A549 (cell line): ENCODE measurements at regions not wholly inside any gene's neighbourhood (a gene's known extent, or its start where the extent isn't known, plus 50 kb on each side); places are given as distances from the start of the nearest gene placed in this dataset.

Source experiments
- ATAC-seq, 2 experiments: fragments of 200-7000 bp in 1 of 2; fragments of >200 bp in 1 of 2; cut with Nextera tagmentation in 1 of 2; cut with Tn5 transposase in 1 of 2; 3 replicates each; pipeline versions ENCODE4 v1.8.0 to v1.9.1; 2018 to 2020; ENCODE audit warnings: mild to moderate bottlenecking in 1 of 2, moderate library complexity in 1 of 2
- CTCF ChIA-PET: fragments of 300-600 bp; sonication (Branson Sonifier 250); formaldehyde crosslinking; extraction: SDS; loops from one replicate; lab custom pipeline; 2021; ENCODE audit warnings: antibody characterized with exemption, inconsistent platforms; lab: Yijun Ruan, JAX
- POLR2A ChIA-PET: fragments of 350-600 bp; formaldehyde crosslinking; extraction: SDS; loops from one replicate; lab custom pipeline; 2021; ENCODE audit warnings: antibody characterized with exemption, inconsistent platforms; lab: Yijun Ruan, JAX
- DNase-seq, 2 experiments: peaks; one replicate each; pipeline versions ENCODE4 v3.0.0 to v3.0.0-alpha.2; 2011 to 2016; ENCODE audit warnings: low read depth in 1 of 2, low spot score in 1 of 2
- FAIRE-seq: peaks from 2 replicates; lab custom pipeline; 2011; peaks lifted over from hg19 to GRCh38; lab: Jason Lieb, UNC
- H3K27ac ChIP-seq, 2 experiments: fragments of >200 bp; sonication (Bioruptor Twin); formaldehyde crosslinking; 3 replicates each; pipeline ENCODE4 v1.5.1; 2016 to 2017
- H3K4me1 ChIP-seq: fragments of >200 bp; sonication (Bioruptor Twin); formaldehyde crosslinking; 3 replicates; pipeline ENCODE4 v1.6.1; 2016
- H3K4me2 ChIP-seq: fragments of >200 bp; sonication (Bioruptor Twin); formaldehyde crosslinking; 3 replicates; pipeline ENCODE4 v1.6.1; 2016
- H3K4me3 ChIP-seq: fragments of >200 bp; sonication (Bioruptor Twin); formaldehyde crosslinking; 3 replicates; pipeline ENCODE4 v1.5.1; 2016
- H3K9me3 ChIP-seq: fragments of >200 bp; sonication (Bioruptor Twin); formaldehyde crosslinking; 3 replicates; pipeline ENCODE4 v1.6.1; 2016
- BCL3 ChIP-seq: fragments of >200 bp; sonication (Bioruptor Twin); formaldehyde crosslinking; IDR thresholded peaks from 3 replicates; pipeline ENCODE4 v1.6.1; 2016
- CBX2 ChIP-seq: fragments of 200-600 bp; sonication (generic); IDR thresholded peaks from 2 replicates; pipeline ENCODE4 v1.6.1; 2016; ENCODE audit warnings: low read depth, mild to moderate bottlenecking, borderline replicate concordance
- CBX8 ChIP-seq: fragments of 200-600 bp; sonication (generic); IDR thresholded peaks from 2 replicates; pipeline ENCODE4 v1.6.1; 2016
- CEBPB ChIP-seq, 2 experiments: fragments of >200 bp in 1 of 2; sonication (Bioruptor Twin) in 1 of 2; formaldehyde crosslinking in 1 of 2; IDR thresholded peaks; 2 replicates each; pipeline ENCODE4 v1.6.1; 2012 to 2016
- E2F6 ChIP-seq: IDR thresholded peaks from 2 replicates; pipeline ENCODE4 v1.6.1; 2012; ENCODE audit warnings: low read depth, borderline replicate concordance
- EHF ChIP-seq: fragments of 250-450 bp; sonication (Bioruptor Pico); IDR thresholded peaks from 2 replicates; pipeline ENCODE4 v1.5.0; 2020; ENCODE audit warnings: mild to moderate bottlenecking
- ELK1 ChIP-seq: fragments of 150-350 bp; IDR thresholded peaks from 2 replicates; pipeline ENCODE4 v1.6.1; 2014; ENCODE audit warnings: low read depth, mild to moderate bottlenecking, low read length
- ESRRA ChIP-seq: fragments of 150-350 bp; IDR thresholded peaks from 2 replicates; pipeline ENCODE4 v1.6.1; 2014; ENCODE audit warnings: mild to moderate bottlenecking, low read length, borderline replicate concordance
- FOXS1 ChIP-seq: fragments of 250-450 bp; sonication (Bioruptor Pico); IDR thresholded peaks from 2 replicates; pipeline ENCODE4 v1.5.0; 2020; ENCODE audit warnings: mild to moderate bottlenecking, moderate library complexity
- HDAC2 ChIP-seq: fragments of 200-600 bp; sonication (generic); IDR thresholded peaks from 2 replicates; pipeline ENCODE4 v1.6.1; 2016
- HES2 ChIP-seq: fragments of >200 bp; sonication (Bioruptor Twin); formaldehyde crosslinking; IDR thresholded peaks from 2 replicates; pipeline ENCODE4 v1.6.1; 2016
- HMGXB4 ChIP-seq: fragments of 250-450 bp; sonication (Bioruptor Pico); IDR thresholded peaks from 2 replicates; pipeline ENCODE4 v1.5.0; 2021; ENCODE audit warnings: mild to moderate bottlenecking, moderate library complexity, borderline replicate concordance
- MAFK ChIP-seq: fragments of 450-650 bp; IDR thresholded peaks from 2 replicates; pipeline ENCODE4 v1.6.1; 2014; ENCODE audit not compliant: partially characterized antibody
- NR3C1 ChIP-seq: fragments of >200 bp; sonication (Bioruptor Twin); formaldehyde crosslinking; IDR thresholded peaks from 3 replicates; pipeline ENCODE4 v1.6.1; 2017
- PBX3 ChIP-seq: IDR thresholded peaks from 2 replicates; pipeline ENCODE4 v1.6.1; 2012
- POLR2A ChIP-seq: IDR thresholded peaks from 2 replicates; pipeline ENCODE4 v1.6.1; 2012; ENCODE audit warnings: mild to moderate bottlenecking, low read length
- POLR2AphosphoS2 ChIP-seq: conservative IDR thresholded peaks from 2 replicates; pipeline ENCODE4 v1.6.1; 2012; ENCODE audit warnings: low read length, improper control_type of control experiment, inconsistent platforms
- RAD21 ChIP-seq, 2 experiments: fragments of >200 bp in 1 of 2; sonication (Bioruptor Twin) in 1 of 2; formaldehyde crosslinking in 1 of 2; IDR thresholded peaks in 1 of 2; conservative IDR thresholded peaks in 1 of 2; 2 replicates in 1 of 2; 3 replicates in 1 of 2; pipeline ENCODE4 v1.6.1; 2012 to 2018; ENCODE audit warnings: inconsistent platforms in 1 of 2
- SMC3 ChIP-seq: fragments of >200 bp; sonication (Bioruptor Twin); formaldehyde crosslinking; IDR thresholded peaks from 3 replicates; pipeline ENCODE4 v1.6.1; 2018; ENCODE audit warnings: inconsistent platforms
- ZC3H11A ChIP-seq: fragments of 450-650 bp; IDR thresholded peaks from 2 replicates; pipeline ENCODE4 v1.6.1; 2014; ENCODE audit warnings: antibody characterized with exemption, mild to moderate bottlenecking
- ZFP36 ChIP-seq: fragments of 450-650 bp; IDR thresholded peaks from 2 replicates; pipeline ENCODE4 v1.6.1; 2014; ENCODE audit warnings: borderline replicate concordance; ENCODE audit not compliant: partially characterized antibody
- WGBS: methylation state at CpG from one replicate; pipeline ENCODE4 v1.1.6; 2017; ENCODE audit errors: missing lambda C conversion rate; 5-methylcytosine and 5-hydroxymethylcytosine counted together

GRCh38 chr13:48158290-48158689, 63.4 kb upstream of the MED4 start:
- peaks cover 49% of the 10 kb centered on the region for H3K4me1 ChIP-seq

GRCh38 chr13:48156466-48156865, 61.6 kb upstream of the MED4 start:
- no peak overlapping the region for H3K4me3 ChIP-seq
- peak overlapping the region; percentile 35 to 75; a peak in 4 of 6 replicates for H3K27ac ChIP-seq
- CTCF ChIA-PET = interaction anchor here (1.2 kb wide), 1 partner anchor 14 kb away, joined by 4 read pairs; no protein-coding TSS in a partner anchor
- FAIRE-seq = no peak
- TF ChIP-seq NR3C1 (no peak), MAFK (no peak), RAD21 (conservative IDR thresholded peaks at IDR 0.05 in 1 of 2, IDR thresholded peaks at IDR 0.05 in 1 of 2) (no peak), POLR2AphosphoS2 (no peak), ELK1 (no peak), CBX8 (no peak), CEBPB (IDR thresholded peaks at IDR 0.05) (no peak), SMC3 (no peak), ESRRA (no peak), PBX3 (no peak), CBX2 (no peak), BCL3 (no peak), ZC3H11A (no peak), E2F6 (no peak), HES2 (no peak), HDAC2 (no peak), POLR2A (no peak), ZFP36 (no peak), EHF (CRISPR knock-in tag) (no peak), HMGXB4 (CRISPR knock-in tag) (no peak)
- WGBS = 90% methylated on average over 6 of the region's 6 CpGs
- H3K4me2 ChIP-seq = peak overlapping the region; percentile 33; the same call in 1 of the 3 replicates
- ATAC-seq = no peak
- H3K9me3 ChIP-seq = no peaks in the 10 kb centered on the region
- no peak for DNase-seq
- peaks cover 48% of the 10 kb centered on the region for H3K4me1 ChIP-seq
- POLR2A ChIA-PET = interaction anchor here (0.6 kb wide), 1 partner anchor 77 kb away, joined by 3 read pairs; the partner anchor contains the start of gene ITM2B

More at GRCh38 chr13:48158290-48158689, 63.4 kb upstream of the MED4 start:
- Histone ChIP-seq H3K4me2 (peak overlapping the region; percentile 44; the same call in 2 of the 3 replicates), H3K4me3 (no peak overlapping the region), H3K9me3 (no peaks in the 10 kb centered on the region), H3K27ac (peak overlapping the region in 1 of 2 experiments; percentile 74; a peak in 2 of 6 replicates)
- WGBS = 57% methylated on average over 1 of the region's 1 CpG
- ChIA-PET POLR2A (no interaction called here), CTCF (interaction anchor here (0.6 to 1.1 kb wide), 2 partner anchors 32 to 1332 kb away, joined by 3 read pairs; no protein-coding TSS in a partner anchor)
- no peak for FAIRE-seq
- DNase-seq = no peak
- TF ChIP-seq ELK1 (no peak), FOXS1 (no peak), ZFP36 (no peak)
- ATAC-seq = no peak
